Gastrocnemius medialis (tissue), 4 donors: ENCODE measurements at regions not wholly inside any gene's neighbourhood (a gene's known extent, or its start where the extent isn't known, plus 50 kb on each side); places are given as distances from the start of the nearest gene placed in this dataset.

Experiments
- ATAC-seq, 2 donors: fragments of 150-250 bp; one replicate each; pipeline ENCODE4 v1.9.1; 2016
- DNase-seq, 2 donors: peaks; one replicate each; pipeline ENCODE4 v3.0.0-alpha.2; 2019
- H3K27ac ChIP-seq, 4 donors: fragments of 200-600 bp; sonication (generic); 1 replicate in 1 of 4; 2 replicates in 3 of 4; pipeline ENCODE4 v1.5.1; 2016 to 2018; ENCODE audit warnings: mild to moderate bottlenecking in 2 of 4, moderate library complexity in 1 of 4
- H3K27me3 ChIP-seq, 3 donors: fragments of 200-600 bp; sonication (generic) in 2 of 3; 1 replicate in 1 of 3; 2 replicates in 2 of 3; pipeline versions ENCODE4 v1.5.1 to v1.6.0; 2016 to 2019; ENCODE audit warnings: mild to moderate bottlenecking in 1 of 3, moderate library complexity in 1 of 3
- H3K36me3 ChIP-seq, 2 donors: fragments of 200-600 bp; sonication (generic) in 1 of 2; one replicate each; pipeline ENCODE4 v1.5.1; 2017 to 2018
- H3K4me1 ChIP-seq, 2 donors: fragments of 200-600 bp; sonication (generic) in 1 of 2; one replicate each; pipeline ENCODE4 v1.5.1; 2016 to 2017; ENCODE audit warnings: mild to moderate bottlenecking in 2 of 2
- H3K4me3 ChIP-seq, 4 donors: fragments of 200-600 bp; sonication (generic) in 3 of 4; 1 replicate in 1 of 4; 2 replicates in 3 of 4; pipeline ENCODE4 v1.5.1; 2016 to 2019; ENCODE audit warnings: mild to moderate bottlenecking in 2 of 4
- H3K9me3 ChIP-seq, 3 donors: fragments of 200-600 bp; sonication (generic) in 2 of 3; 1 replicate in 1 of 3; 2 replicates in 2 of 3; pipeline ENCODE4 v1.5.1; 2016 to 2019
- CTCF ChIP-seq, 5 experiments: fragments of 450-650 bp in 3 of 5; fragments of 200-600 bp in 2 of 5; sonication (generic) in 2 of 5; IDR thresholded peaks in 4 of 5; conservative IDR thresholded peaks in 1 of 5; 1 replicate in 4 of 5; 2 replicates in 1 of 5; pipeline ENCODE4 v1.5.1; 2016 to 2019; ENCODE audit warnings: antibody characterized with exemption in 5 of 5, mild to moderate bottlenecking in 3 of 5, moderate library complexity in 3 of 5
- POLR2A ChIP-seq, 2 donors: fragments of 450-650 bp; IDR thresholded peaks; one replicate each; pipeline ENCODE4 v1.6.1; 2017; ENCODE audit warnings: antibody characterized with exemption in 2 of 2, mild to moderate bottlenecking in 2 of 2, moderate library complexity in 2 of 2
- in situ Hi-C, 4 donors: fragments of 200-750 bp; cut with MboI; loops; one replicate each; pipeline versions ENCODE4 v1.15.0 to v1.8.0; 2017; ENCODE audit warnings: low sequenced_read_pairs in 4 of 4
- intact Hi-C: fragments of 100-400 bp; cut with DNase I; formaldehyde crosslinking; loops from one replicate; pipeline ENCODE4 v1.15.1; 2023; ENCODE audit warnings: low total_unique reads

GRCh38 chr13:79128158-79128557 lies 277.9 kb downstream of the RBM26 start:
- intact Hi-C loops: no loop called here
- Histone ChIP-seq H3K27ac (no peak overlapping the region), H3K9me3 (no peaks in the 10 kb centered on the region), H3K4me3 (no peak overlapping the region), H3K27me3 (no peaks in the 10 kb centered on the region), H3K36me3 (no peaks in the 10 kb centered on the region), H3K4me1 (no peaks in the 10 kb centered on the region)
- DNase-seq: no peak
- no peak for ATAC-seq
- in situ Hi-C loops: no loop called here
- TF ChIP-seq POLR2A (IDR thresholded peaks at IDR 0.05) (no peak), CTCF (IDR thresholded peaks at IDR 0.05 in 4 of 5, conservative IDR thresholded peaks at IDR 0.05 in 1 of 5) (no peak)

GRCh38 chr13:79126706-79127105 lies 279.3 kb downstream of the RBM26 start:
- H3K27me3 ChIP-seq: no peaks in the 10 kb centered on the region
- no peaks in the 10 kb centered on the region for H3K36me3 ChIP-seq
- DNase-seq: no peak
- H3K4me3 ChIP-seq: no peak overlapping the region
- H3K9me3 ChIP-seq: no peaks in the 10 kb centered on the region
- intact Hi-C loops (no loop called here), in situ Hi-C loops (no loop called here)
- ATAC-seq: no peak
- H3K27ac ChIP-seq: no peak overlapping the region
- TF ChIP-seq CTCF (IDR thresholded peaks at IDR 0.05 in 4 of 5, conservative IDR thresholded peaks at IDR 0.05 in 1 of 5) (no peak), POLR2A (IDR thresholded peaks at IDR 0.05) (no peak)
- no peaks in the 10 kb centered on the region for H3K4me1 ChIP-seq

GRCh38 chr13:79124183-79124582 lies 281.9 kb downstream of the RBM26 start:
- H3K27me3 ChIP-seq: no peaks in the 10 kb centered on the region
- no peaks in the 10 kb centered on the region for H3K9me3 ChIP-seq
- in situ Hi-C loops: no loop called here
- TF ChIP-seq CTCF (IDR thresholded peaks at IDR 0.05 in 4 of 5, conservative IDR thresholded peaks at IDR 0.05 in 1 of 5) (no peak), POLR2A (IDR thresholded peaks at IDR 0.05) (no peak)
- ATAC-seq (no peak), DNase-seq (no peak)
- H3K36me3 ChIP-seq: no peaks in the 10 kb centered on the region
- no peaks in the 10 kb centered on the region for H3K4me1 ChIP-seq
- no peak overlapping the region for H3K27ac ChIP-seq
- intact Hi-C loops: no loop called here
- no peak overlapping the region for H3K4me3 ChIP-seq

- in situ Hi-C loops (no loop called here), intact Hi-C loops (no loop called here)
- Histone ChIP-seq H3K27me3 (no peaks in the 10 kb centered on the region), H3K4me3 (no peak overlapping the region), H3K4me1 (no peaks in the 10 kb centered on the region), H3K9me3 (no peaks in the 10 kb centered on the region), H3K36me3 (no peaks in the 10 kb centered on the region), H3K27ac (no peak overlapping the region)
- no peak for DNase-seq
- no peak for ATAC-seq
- TF ChIP-seq POLR2A (IDR thresholded peaks at IDR 0.05) (no peak), CTCF (IDR thresholded peaks at IDR 0.05 in 4 of 5, conservative IDR thresholded peaks at IDR 0.05 in 1 of 5) (no peak)
Measured at GRCh38 chr13:79121286-79121685, 284.8 kb downstream of the RBM26 start.

GRCh38 chr13:79119578-79120107 lies 286.4 kb downstream of the RBM26 start:
- in situ Hi-C loops: no loop called here
- intact Hi-C loops: no loop called here
- DNase-seq (no peak), ATAC-seq (no peak)
- H3K27me3 ChIP-seq: no peaks in the 10 kb centered on the region
- no peaks in the 10 kb centered on the region for H3K9me3 ChIP-seq
- no peaks in the 10 kb centered on the region for H3K36me3 ChIP-seq
- no peak for TF ChIP-seq POLR2A (IDR thresholded peaks at IDR 0.05)
- H3K4me1 ChIP-seq: no peaks in the 10 kb centered on the region
- no peak overlapping the region for H3K27ac ChIP-seq
- no peak overlapping the region for H3K4me3 ChIP-seq
